ENCODE measurements at regions not wholly inside any gene's neighbourhood (a gene's known extent, or its start where the extent isn't known, plus 50 kb on each side); places are given as distances from the start of the nearest gene placed in this dataset.

GRCh38 chr11:116478205-116478604 is 294.6 kb downstream of the BUD13 start:
- TF ChIP-seq CTCF (conservative IDR thresholded peaks at IDR 0.05 in 1 of 2, IDR thresholded peaks at IDR 0.05 in 1 of 2; ENCODE audit: low read depth in 1 of 2, low read length in 2 of 2) (no peak), EZH2 (IDR thresholded peaks at IDR 0.05; ENCODE audit: low read length, missing control alignments) (no peak)
